Heart left ventricle (tissue), 16 donors: ENCODE measurements at regions not wholly inside any gene's neighbourhood (a gene's known extent, or its start where the extent isn't known, plus 50 kb on each side); places are given as distances from the start of the nearest gene placed in this dataset.
"Not testable (repeated sequence)": the region's sequence is repeated elsewhere in the genome, so short reads cannot be mapped to it uniquely, and the experiment has no call there.

Experiments used
- ATAC-seq, 4 donors: fragments of 200-7000 bp; cut with Tn5 transposase; one replicate each; pipeline ENCODE4 v1.9.1; 2020 to 2022; ENCODE audit warnings: moderate library complexity in 4 of 4, mild to moderate bottlenecking in 3 of 4, moderate number of reproducible peaks in 1 of 4
- DNase-seq, 5 donors: peaks; one replicate each; pipeline ENCODE4 v3.0.0-alpha.2; 2020
- H3K27ac ChIP-seq, 12 donors: fragments of 200-600 bp; sonication (generic) in 4 of 12; one replicate each; pipeline versions ENCODE4 v1.5.0 to v1.8.0; 2016 to 2022; ENCODE audit warnings: mild to moderate bottlenecking in 2 of 12
- H3K27me3 ChIP-seq, 9 donors: fragments of 200-600 bp; sonication (generic) in 2 of 9; one replicate each; pipeline versions ENCODE4 v1.5.1 to v1.8.0; 2016 to 2022; ENCODE audit warnings: mild to moderate bottlenecking in 3 of 9
- H3K36me3 ChIP-seq, 9 donors: fragments of 200-600 bp; sonication (generic) in 2 of 9; one replicate each; pipeline versions ENCODE4 v1.5.0 to v1.8.0; 2018 to 2022; ENCODE audit warnings: mild to moderate bottlenecking in 2 of 9
- H3K4me1 ChIP-seq, 12 donors: fragments of 200-600 bp; sonication (generic) in 4 of 12; one replicate each; pipeline versions ENCODE4 v1.5.0 to v1.8.0; 2016 to 2022; ENCODE audit warnings: mild to moderate bottlenecking in 3 of 12
- H3K4me3 ChIP-seq, 12 donors: fragments of 200-600 bp; sonication (generic) in 4 of 12; one replicate each; pipeline versions ENCODE4 v1.5.0 to v1.8.0; 2017 to 2022; ENCODE audit warnings: mild to moderate bottlenecking in 9 of 12, moderate library complexity in 4 of 12
- H3K9me3 ChIP-seq, 12 donors: fragments of 200-600 bp; sonication (generic) in 4 of 12; one replicate each; pipeline versions ENCODE4 v1.5.0 to v1.8.0; 2016 to 2022; ENCODE audit warnings: mild to moderate bottlenecking in 1 of 12
- POLR2A ChIP-seq, 2 donors: fragments of 450-650 bp; IDR thresholded peaks; one replicate each; pipeline ENCODE4 v1.6.1; 2017; ENCODE audit warnings: antibody characterized with exemption in 2 of 2, mild to moderate bottlenecking in 2 of 2, moderate library complexity in 2 of 2
- WGBS, 4 donors: extraction: QIAGEN DNeasy Blood & Tissue Kit in 2 of 4; methylation state at CpG; one replicate each; pipeline versions ENCODE4 v1.1.5 to v1.1.7; 2013 to 2018; 5-methylcytosine and 5-hydroxymethylcytosine counted together
- intact Hi-C, 10 donors: fragments of 100-400 bp; cut with DNase I; formaldehyde crosslinking; loops; one replicate each; pipeline versions ENCODE4 v1.11.1 to v1.14.2; 2022
- TF ChIP-seq, protein P1 (sequence below), 12 donors: fragments of 200-600 bp; sonication (generic) in 4 of 12; IDR thresholded peaks; one replicate each; pipeline versions ENCODE4 v1.5.0 to v1.8.0; 2018 to 2022; ENCODE audit warnings: antibody characterized with exemption in 12 of 12, mild to moderate bottlenecking in 5 of 12
- donor health status: ischemic (EF 13 %, LVEDD 7.1; RV severe dilation, severe dysfunction).
- donor health status: healthy with polysubstance abuse.
- donor health status: DM: no; HTN: yes; CAD: no.
- donor health status: DM: no; HTN: no; CAD: no.
- donor health status: ischemic (EF 25% LVEDD 6.9; RV normal size, moderate dysfunction).
- donor health status: ischemic (EF 25% LVEDD 5.7; RV mildly dilated, moderate dysfunction).
- donor health status: healthy.
- donor health status: DM: yes; HTN: yes; CAD: no.
- donor health status: ischemic (EF 35%, LVEDD 5.7; RV mildly dilated, moderate dysfunction).
- donor health status: nonischemic (EF 11% LVEDD 7.7; RV severe dilation, severe dysfunction).
- donor health status: DM: yes; HTN: yes; CAD: no.
- donor health status: PGD.
- donor health status: ischemic (EF 29% LVEDD 5.4; RV normal size, mild dysfunction).
- donor health status: nonischemic (EF 23%, LVEDD 6.1; RV moderate dilation, normal function).

DNA sequence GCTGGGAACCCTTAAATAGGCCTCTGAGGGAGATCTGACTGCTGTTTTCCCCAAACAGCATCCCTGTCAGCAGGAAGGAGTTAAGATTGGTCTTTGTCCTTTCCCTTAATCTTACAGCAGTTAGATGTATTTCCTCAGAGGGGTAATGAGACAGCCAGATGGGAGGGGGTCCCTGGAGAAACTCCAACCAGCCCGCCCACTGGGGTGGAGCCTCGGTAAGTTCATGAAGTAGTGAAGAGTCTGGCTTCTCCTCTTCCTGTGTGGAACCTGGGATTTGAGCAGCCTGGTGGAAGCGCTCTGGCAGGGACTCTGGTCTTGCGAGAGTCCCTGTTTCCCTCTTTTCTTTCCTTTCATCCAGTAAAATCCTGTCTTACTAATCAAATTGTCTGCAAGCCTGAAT, 330.0 kb downstream of the TLL1 start:
- 56 to 79% (median 69%) methylated on average over 4 of the region's 4 CpGs for WGBS, 4 donors
- ATAC-seq (no peak), DNase-seq (peak in 1 of 5 donors; percentile 40)
- no peak overlapping the region for H3K27ac ChIP-seq
- H3K36me3 ChIP-seq: no peaks in the 10 kb centered on the region
- no peak overlapping the region for H3K4me3 ChIP-seq
- no peak for TF ChIP-seq POLR2A (IDR thresholded peaks at IDR 0.05)
- TF ChIP-seq, protein P1, sequence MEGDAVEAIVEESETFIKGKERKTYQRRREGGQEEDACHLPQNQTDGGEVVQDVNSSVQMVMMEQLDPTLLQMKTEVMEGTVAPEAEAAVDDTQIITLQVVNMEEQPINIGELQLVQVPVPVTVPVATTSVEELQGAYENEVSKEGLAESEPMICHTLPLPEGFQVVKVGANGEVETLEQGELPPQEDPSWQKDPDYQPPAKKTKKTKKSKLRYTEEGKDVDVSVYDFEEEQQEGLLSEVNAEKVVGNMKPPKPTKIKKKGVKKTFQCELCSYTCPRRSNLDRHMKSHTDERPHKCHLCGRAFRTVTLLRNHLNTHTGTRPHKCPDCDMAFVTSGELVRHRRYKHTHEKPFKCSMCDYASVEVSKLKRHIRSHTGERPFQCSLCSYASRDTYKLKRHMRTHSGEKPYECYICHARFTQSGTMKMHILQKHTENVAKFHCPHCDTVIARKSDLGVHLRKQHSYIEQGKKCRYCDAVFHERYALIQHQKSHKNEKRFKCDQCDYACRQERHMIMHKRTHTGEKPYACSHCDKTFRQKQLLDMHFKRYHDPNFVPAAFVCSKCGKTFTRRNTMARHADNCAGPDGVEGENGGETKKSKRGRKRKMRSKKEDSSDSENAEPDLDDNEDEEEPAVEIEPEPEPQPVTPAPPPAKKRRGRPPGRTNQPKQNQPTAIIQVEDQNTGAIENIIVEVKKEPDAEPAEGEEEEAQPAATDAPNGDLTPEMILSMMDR (IDR thresholded peaks at IDR 0.05): no peak
- H3K9me3 ChIP-seq: no peaks in the 10 kb centered on the region
- intact Hi-C loops: no loop called here
- no peaks in the 10 kb centered on the region for H3K4me1 ChIP-seq
- no peaks in the 10 kb centered on the region for H3K27me3 ChIP-seq

DNA sequence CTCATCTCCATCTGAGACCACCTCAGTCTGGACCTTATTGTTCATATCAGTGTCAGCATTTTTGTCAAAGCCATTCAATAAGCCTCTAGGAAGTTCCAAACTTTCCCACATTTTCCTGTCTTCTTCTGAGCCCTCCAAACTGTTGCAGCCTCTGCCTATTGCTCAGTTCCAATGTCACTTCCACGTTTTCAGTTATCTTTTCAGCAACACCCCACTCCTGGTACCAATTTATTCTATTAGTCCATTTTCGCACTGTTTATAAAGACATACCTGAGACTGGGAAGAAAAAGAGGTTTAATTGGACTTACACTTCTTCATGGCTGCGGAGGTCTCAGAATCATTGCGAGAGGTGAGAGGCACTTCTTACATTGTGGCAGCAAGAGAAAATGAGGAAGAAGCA, 339.3 kb downstream of the TLL1 start:
- H3K4me3 ChIP-seq, H3K36me3 ChIP-seq, intact Hi-C loops, H3K27ac ChIP-seq, ATAC-seq, H3K4me1 ChIP-seq, DNase-seq, H3K27me3 ChIP-seq: not testable (repeated sequence)
- peaks cover 0 to 34% (median 21%) of the 10 kb centered on the region in 12 donors for H3K9me3 ChIP-seq
- 82 to 85% (median 84%) methylated on average over 4 of the region's 4 CpGs for WGBS, 4 donors

DNA sequence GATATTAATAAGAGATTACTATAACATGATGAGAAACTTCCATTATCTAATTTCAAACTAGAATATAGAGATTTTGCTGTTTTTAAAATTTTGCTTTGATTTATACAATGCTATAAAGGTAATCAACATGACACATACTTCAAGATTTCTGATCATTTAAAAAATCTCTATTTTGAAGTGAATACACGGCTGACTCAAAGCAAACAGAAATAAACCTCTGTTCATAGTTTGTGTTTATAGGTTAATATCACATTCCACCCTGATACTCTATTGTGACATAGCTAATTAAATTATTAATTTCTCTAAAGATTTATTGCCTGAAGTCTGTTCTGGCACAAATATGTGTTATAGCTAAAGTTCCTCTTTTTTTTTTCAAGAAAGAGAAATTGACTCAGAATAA, 349.2 kb downstream of the TLL1 start:
- TF ChIP-seq POLR2A (IDR thresholded peaks at IDR 0.05): no peak
- TF ChIP-seq, protein P1 (IDR thresholded peaks at IDR 0.05): no peak
- H3K4me3 ChIP-seq: no peak overlapping the region
- intact Hi-C loops: no loop called here
- ATAC-seq: no peak
- 76 to 91% (median 86%) methylated on average over 1 of the region's 1 CpG for WGBS, 4 donors
- no peak for DNase-seq
- H3K9me3 ChIP-seq: peaks cover 0 to 4% (median 0%) of the 10 kb centered on the region in 12 donors
- H3K4me1 ChIP-seq: no peaks in the 10 kb centered on the region
- no peaks in the 10 kb centered on the region for H3K36me3 ChIP-seq
- H3K27me3 ChIP-seq: no peaks in the 10 kb centered on the region
- no peak overlapping the region for H3K27ac ChIP-seq

DNA sequence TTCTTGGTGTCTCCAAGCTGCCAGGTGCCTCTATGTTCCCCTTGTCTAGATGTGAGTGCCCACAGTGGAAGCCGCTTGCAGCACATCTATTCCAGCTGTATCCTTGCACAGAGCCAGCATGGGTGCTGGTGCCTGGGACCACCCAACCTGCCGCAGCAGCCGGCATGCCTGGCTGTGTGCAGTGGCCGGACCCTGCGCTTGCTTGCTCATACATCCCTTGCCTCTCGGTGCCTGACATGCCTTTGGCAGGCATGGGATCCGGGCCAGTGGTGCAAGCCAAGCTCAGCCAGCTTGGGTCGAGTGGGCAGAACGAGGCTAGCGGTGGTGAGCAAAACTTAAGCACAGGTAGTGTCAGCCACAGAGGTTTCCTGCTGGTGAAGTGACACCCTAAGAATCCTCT, 355.1 kb downstream of the TLL1 start:
- 84 to 95% (median 90%) methylated on average over 10 of the region's 10 CpGs for WGBS, 4 donors
- TF ChIP-seq POLR2A (IDR thresholded peaks at IDR 0.05): no peak
- TF ChIP-seq, protein P1 (IDR thresholded peaks at IDR 0.05): no peak

DNA sequence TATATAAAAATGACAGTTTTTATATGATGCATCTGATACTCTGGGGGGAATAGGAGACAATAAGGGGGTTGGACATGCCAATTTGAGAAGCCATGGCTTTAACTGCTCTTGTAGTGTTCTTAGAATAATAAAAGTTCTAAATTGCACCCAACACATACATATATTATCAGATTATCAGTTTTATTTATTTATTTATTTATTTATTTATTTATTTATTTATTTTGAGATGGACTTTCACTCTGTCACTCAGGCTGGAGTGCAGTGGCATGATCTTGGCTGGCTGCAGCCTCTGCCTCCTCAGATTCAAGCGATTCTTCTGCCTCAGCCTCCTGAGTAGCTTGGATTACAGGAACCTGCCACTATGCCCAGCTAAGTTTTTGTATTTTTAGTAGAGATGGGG, 356.8 kb downstream of the TLL1 start:
- Histone ChIP-seq H3K9me3 (peaks cover 0 to 7% (median 0%) of the 10 kb centered on the region in 12 donors), H3K27me3 (no peaks in the 10 kb centered on the region), H3K4me3 (no peak overlapping the region), H3K4me1 (no peaks in the 10 kb centered on the region), H3K36me3 (no peaks in the 10 kb centered on the region), H3K27ac (no peak overlapping the region)
- TF ChIP-seq POLR2A (IDR thresholded peaks at IDR 0.05): no peak
- TF ChIP-seq, protein P1 (IDR thresholded peaks at IDR 0.05): no peak
- ATAC-seq (no peak), DNase-seq (no peak)
- WGBS, 4 donors: 90 to 95% (median 91%) methylated on average over 1 of the region's 1 CpG
- intact Hi-C loops: no loop called here

More for the DNA sequence above, 355.1 kb downstream of the TLL1 start:
- H3K27me3 ChIP-seq: no peaks in the 10 kb centered on the region
- H3K9me3 ChIP-seq: peaks cover 0 to 7% (median 0%) of the 10 kb centered on the region in 12 donors
- ATAC-seq (no peak), DNase-seq (no peak)
- intact Hi-C loops: no loop called here
- H3K4me1 ChIP-seq: no peaks in the 10 kb centered on the region
- no peaks in the 10 kb centered on the region for H3K36me3 ChIP-seq
- H3K27ac ChIP-seq: no peak overlapping the region
- H3K4me3 ChIP-seq: no peak overlapping the region
